ENCODE measurements at regions not wholly inside any gene's neighbourhood (a gene's known extent, or its start where the extent isn't known, plus 50 kb on each side); places are given as distances from the start of the nearest gene placed in this dataset.

GRCh38 chr16:51538707-51539498 is 387.8 kb upstream of the SALL1 start:
- 25% methylated on average over 5 of the region's 7 CpGs for WGBS (ENCODE audit: insufficient coverage)
- peak in 1 of 3 donors; percentile 1 for DNase-seq
- no peaks in the 10 kb centered on the region for H3K4me1 ChIP-seq (ENCODE audit: control extremely low read depth in 1 of 4, control insufficient read depth in 4 of 4, insufficient read depth in 4 of 4, low read length in 3 of 4)
- no peak overlapping the region for H3K27ac ChIP-seq (ENCODE audit: insufficient read depth in 1 of 2, low read depth in 1 of 2, low read length in 2 of 2, poor library complexity in 1 of 2, severe bottlenecking in 2 of 2)
- no peak overlapping the region for H3K4me3 ChIP-seq (ENCODE audit: control insufficient read depth in 1 of 7, extremely low read depth in 1 of 7, insufficient read depth in 4 of 7, low read depth in 2 of 7, low read length in 6 of 7)
- no peaks in the 10 kb centered on the region for H3K27me3 ChIP-seq (replicated peaks in 2 of 5; ENCODE audit: control insufficient read depth in 4 of 5, insufficient read depth in 5 of 5, low read length in 4 of 5)
- no peaks in the 10 kb centered on the region for H3K36me3 ChIP-seq (ENCODE audit: control insufficient read depth in 4 of 4, insufficient read depth in 4 of 4, low read length in 3 of 4)
- no peaks in the 10 kb centered on the region for H3K9me3 ChIP-seq (ENCODE audit: control extremely low read depth in 1 of 5, control insufficient read depth in 4 of 5, insufficient read depth in 2 of 5, low read depth in 1 of 5, low read length in 4 of 5)
- ChIA-PET CTCF (no interaction called here), POLR2A (no interaction called here)

- H3K27me3 ChIP-seq (replicated peaks in 2 of 5; ENCODE audit: control insufficient read depth in 4 of 5, insufficient read depth in 5 of 5, low read length in 4 of 5) = no peaks in the 10 kb centered on the region
- 92% methylated on average over 10 of the region's 11 CpGs for WGBS (ENCODE audit: insufficient coverage)
- no peaks in the 10 kb centered on the region for H3K36me3 ChIP-seq (ENCODE audit: control insufficient read depth in 4 of 4, insufficient read depth in 4 of 4, low read length in 3 of 4)
- no peak for DNase-seq
- ChIA-PET CTCF (interaction anchor here (0.6 kb wide), 1 partner anchor 28 kb away, joined by 3 read pairs; no protein-coding TSS in a partner anchor), POLR2A (no interaction called here)
- H3K9me3 ChIP-seq (ENCODE audit: control extremely low read depth in 1 of 5, control insufficient read depth in 4 of 5, insufficient read depth in 2 of 5, low read depth in 1 of 5, low read length in 4 of 5) = no peaks in the 10 kb centered on the region
- H3K4me1 ChIP-seq (ENCODE audit: control extremely low read depth in 1 of 4, control insufficient read depth in 4 of 4, insufficient read depth in 4 of 4, low read length in 3 of 4) = no peaks in the 10 kb centered on the region
- no peak overlapping the region for H3K4me3 ChIP-seq (ENCODE audit: control insufficient read depth in 1 of 7, extremely low read depth in 1 of 7, insufficient read depth in 4 of 7, low read depth in 2 of 7, low read length in 6 of 7)
- no peak overlapping the region for H3K27ac ChIP-seq (ENCODE audit: insufficient read depth in 1 of 2, low read depth in 1 of 2, low read length in 2 of 2, poor library complexity in 1 of 2, severe bottlenecking in 2 of 2)
Measured at GRCh38 chr16:51535591-51535990, 384.5 kb upstream of the SALL1 start.

- H3K4me1 ChIP-seq (ENCODE audit: control extremely low read depth in 1 of 4, control insufficient read depth in 4 of 4, insufficient read depth in 4 of 4, low read length in 3 of 4) = no peaks in the 10 kb centered on the region
- H3K27ac ChIP-seq (ENCODE audit: insufficient read depth in 1 of 2, low read depth in 1 of 2, low read length in 2 of 2, poor library complexity in 1 of 2, severe bottlenecking in 2 of 2) = no peak overlapping the region
- no peak for DNase-seq
- ChIA-PET POLR2A (no interaction called here), CTCF (interaction anchor here (1.7 kb wide), 1 partner anchor 24 kb away, joined by 6 read pairs; no protein-coding TSS in a partner anchor)
- no CpG with 5 or more reads among the region's 1 CpG for WGBS (ENCODE audit: insufficient coverage)
- H3K9me3 ChIP-seq (ENCODE audit: control extremely low read depth in 1 of 5, control insufficient read depth in 4 of 5, insufficient read depth in 2 of 5, low read depth in 1 of 5, low read length in 4 of 5) = no peaks in the 10 kb centered on the region
- no peaks in the 10 kb centered on the region for H3K36me3 ChIP-seq (ENCODE audit: control insufficient read depth in 4 of 4, insufficient read depth in 4 of 4, low read length in 3 of 4)
- H3K27me3 ChIP-seq (replicated peaks in 2 of 5; ENCODE audit: control insufficient read depth in 4 of 5, insufficient read depth in 5 of 5, low read length in 4 of 5) = no peaks in the 10 kb centered on the region
- H3K4me3 ChIP-seq (ENCODE audit: control insufficient read depth in 1 of 7, extremely low read depth in 1 of 7, insufficient read depth in 4 of 7, low read depth in 2 of 7, low read length in 6 of 7) = no peak overlapping the region
Measured at GRCh38 chr16:51532551-51532950, 381.5 kb upstream of the SALL1 start.

GRCh38 chr16:51531271-51531670 is 380.2 kb upstream of the SALL1 start:
- ChIA-PET POLR2A (no interaction called here), CTCF (interaction anchor here (1.7 kb wide), 1 partner anchor 25 kb away, joined by 6 read pairs; no protein-coding TSS in a partner anchor)
- Histone ChIP-seq H3K4me3 (ENCODE audit: control insufficient read depth in 1 of 7, extremely low read depth in 1 of 7, insufficient read depth in 4 of 7, low read depth in 2 of 7, low read length in 6 of 7) (no peak overlapping the region), H3K36me3 (ENCODE audit: control insufficient read depth in 4 of 4, insufficient read depth in 4 of 4, low read length in 3 of 4) (no peaks in the 10 kb centered on the region), H3K4me1 (ENCODE audit: control extremely low read depth in 1 of 4, control insufficient read depth in 4 of 4, insufficient read depth in 4 of 4, low read length in 3 of 4) (no peaks in the 10 kb centered on the region), H3K27ac (ENCODE audit: insufficient read depth in 1 of 2, low read depth in 1 of 2, low read length in 2 of 2, poor library complexity in 1 of 2, severe bottlenecking in 2 of 2) (no peak overlapping the region), H3K9me3 (ENCODE audit: control extremely low read depth in 1 of 5, control insufficient read depth in 4 of 5, insufficient read depth in 2 of 5, low read depth in 1 of 5, low read length in 4 of 5) (no peaks in the 10 kb centered on the region), H3K27me3 (replicated peaks in 2 of 5; ENCODE audit: control insufficient read depth in 4 of 5, insufficient read depth in 5 of 5, low read length in 4 of 5) (no peaks in the 10 kb centered on the region)
- WGBS (ENCODE audit: insufficient coverage) = 100% methylated on average over 1 of the region's 3 CpGs
- DNase-seq = no peak

- no peak overlapping the region for H3K27ac ChIP-seq (ENCODE audit: insufficient read depth in 1 of 2, low read depth in 1 of 2, low read length in 2 of 2, poor library complexity in 1 of 2, severe bottlenecking in 2 of 2)
- H3K4me1 ChIP-seq (ENCODE audit: control extremely low read depth in 1 of 4, control insufficient read depth in 4 of 4, insufficient read depth in 4 of 4, low read length in 3 of 4) = no peaks in the 10 kb centered on the region
- no peak for DNase-seq
- ChIA-PET POLR2A (no interaction called here), CTCF (no interaction called here)
- H3K9me3 ChIP-seq (ENCODE audit: control extremely low read depth in 1 of 5, control insufficient read depth in 4 of 5, insufficient read depth in 2 of 5, low read depth in 1 of 5, low read length in 4 of 5) = no peaks in the 10 kb centered on the region
- no peaks in the 10 kb centered on the region for H3K27me3 ChIP-seq (replicated peaks in 2 of 5; ENCODE audit: control insufficient read depth in 4 of 5, insufficient read depth in 5 of 5, low read length in 4 of 5)
- WGBS (ENCODE audit: insufficient coverage) = 92% methylated on average over 4 of the region's 6 CpGs
- H3K4me3 ChIP-seq (ENCODE audit: control insufficient read depth in 1 of 7, extremely low read depth in 1 of 7, insufficient read depth in 4 of 7, low read depth in 2 of 7, low read length in 6 of 7) = no peak overlapping the region
- no peaks in the 10 kb centered on the region for H3K36me3 ChIP-seq (ENCODE audit: control insufficient read depth in 4 of 4, insufficient read depth in 4 of 4, low read length in 3 of 4)
Measured at GRCh38 chr16:51527349-51527748, 376.3 kb upstream of the SALL1 start.

GRCh38 chr16:51526621-51527020 is 375.6 kb upstream of the SALL1 start:
- no peak for DNase-seq
- Histone ChIP-seq H3K27ac (ENCODE audit: insufficient read depth in 1 of 2, low read depth in 1 of 2, low read length in 2 of 2, poor library complexity in 1 of 2, severe bottlenecking in 2 of 2) (no peak overlapping the region), H3K4me3 (ENCODE audit: control insufficient read depth in 1 of 7, extremely low read depth in 1 of 7, insufficient read depth in 4 of 7, low read depth in 2 of 7, low read length in 6 of 7) (no peak overlapping the region), H3K27me3 (replicated peaks in 2 of 5; ENCODE audit: control insufficient read depth in 4 of 5, insufficient read depth in 5 of 5, low read length in 4 of 5) (no peaks in the 10 kb centered on the region), H3K36me3 (ENCODE audit: control insufficient read depth in 4 of 4, insufficient read depth in 4 of 4, low read length in 3 of 4) (no peaks in the 10 kb centered on the region), H3K9me3 (ENCODE audit: control extremely low read depth in 1 of 5, control insufficient read depth in 4 of 5, insufficient read depth in 2 of 5, low read depth in 1 of 5, low read length in 4 of 5) (no peaks in the 10 kb centered on the region), H3K4me1 (ENCODE audit: control extremely low read depth in 1 of 4, control insufficient read depth in 4 of 4, insufficient read depth in 4 of 4, low read length in 3 of 4) (no peaks in the 10 kb centered on the region)
- POLR2A ChIA-PET = no interaction called here
- 44% methylated on average over 7 of the region's 9 CpGs for WGBS (ENCODE audit: insufficient coverage)
- CTCF ChIA-PET = no interaction called here

- no peaks in the 10 kb centered on the region for H3K4me1 ChIP-seq (ENCODE audit: control extremely low read depth in 1 of 4, control insufficient read depth in 4 of 4, insufficient read depth in 4 of 4, low read length in 3 of 4)
- H3K36me3 ChIP-seq (ENCODE audit: control insufficient read depth in 4 of 4, insufficient read depth in 4 of 4, low read length in 3 of 4) = no peaks in the 10 kb centered on the region
Measured at GRCh38 chr16:51524555-51525373, 373.7 kb upstream of the SALL1 start.

More at GRCh38 chr16:51524555-51525373, 373.7 kb upstream of the SALL1 start:
- POLR2A ChIA-PET = no interaction called here
- H3K27ac ChIP-seq (ENCODE audit: insufficient read depth in 1 of 2, low read depth in 1 of 2, low read length in 2 of 2, poor library complexity in 1 of 2, severe bottlenecking in 2 of 2) = no peak overlapping the region
- H3K9me3 ChIP-seq (ENCODE audit: control extremely low read depth in 1 of 5, control insufficient read depth in 4 of 5, insufficient read depth in 2 of 5, low read depth in 1 of 5, low read length in 4 of 5) = no peaks in the 10 kb centered on the region
- CTCF ChIA-PET = no interaction called here
- no peak overlapping the region for H3K4me3 ChIP-seq (ENCODE audit: control insufficient read depth in 1 of 7, extremely low read depth in 1 of 7, insufficient read depth in 4 of 7, low read depth in 2 of 7, low read length in 6 of 7)
- WGBS (ENCODE audit: insufficient coverage) = 59% methylated on average over 6 of the region's 6 CpGs
- no peak for DNase-seq
- no peaks in the 10 kb centered on the region for H3K27me3 ChIP-seq (replicated peaks in 2 of 5; ENCODE audit: control insufficient read depth in 4 of 5, insufficient read depth in 5 of 5, low read length in 4 of 5)

Data from common myeloid progenitor, CD34-positive (primary cell).